ENCODE measurements at regions not wholly inside any gene's neighbourhood (a gene's known extent, or its start where the extent isn't known, plus 50 kb on each side); places are given as distances from the start of the nearest gene placed in this dataset.
"Not testable (repeated sequence)": the region's sequence is repeated elsewhere in the genome, so short reads cannot be mapped to it uniquely, and the experiment has no call there.

DNA sequence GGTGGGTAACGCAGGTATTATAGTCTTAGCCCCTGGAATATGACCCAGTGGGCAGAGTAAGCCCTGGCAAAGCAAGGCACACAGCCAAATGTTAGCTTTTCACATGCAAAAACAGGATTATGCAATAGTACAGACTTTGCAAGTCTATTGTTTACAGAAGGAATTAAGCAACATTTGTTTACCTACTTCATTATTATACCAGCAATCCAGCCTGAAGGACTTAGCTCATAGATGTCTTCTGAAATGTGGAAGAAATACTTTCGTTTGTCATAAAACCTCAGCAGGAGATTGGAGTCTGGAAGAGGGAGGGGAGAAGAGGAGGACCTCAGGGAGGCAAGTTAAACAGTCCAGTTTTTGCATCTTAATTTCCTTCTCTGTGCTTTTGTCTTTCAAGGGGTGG, 226.7 kb upstream of the CENPE start:
- in situ Hi-C loops (cut with MboI; ENCODE audit: low pct_unique_long_range_greater_than_20kb, low sequenced_read_pairs, unreplicated experiment) = no loop called here
- no peak for DNase-seq (ENCODE audit: low spot score)

DNA sequence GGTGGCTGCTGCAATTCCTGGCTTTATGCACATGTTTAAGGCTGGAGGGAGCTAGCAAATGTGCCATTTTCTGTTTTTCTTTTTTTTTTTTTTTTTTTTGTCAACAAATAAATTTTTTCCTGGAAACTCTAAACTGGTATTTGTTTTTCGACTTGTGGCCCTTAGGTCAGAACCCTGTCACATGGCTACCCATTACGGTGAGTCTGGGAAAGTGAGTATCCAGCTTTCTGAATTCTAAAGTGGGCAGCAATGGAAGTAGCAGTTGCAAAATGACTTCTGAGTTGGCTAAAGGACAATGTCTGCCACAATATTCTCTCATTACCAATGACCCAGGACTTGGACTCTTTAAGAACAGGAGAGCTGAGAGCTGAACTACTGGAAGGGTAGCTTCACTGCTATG, 225.1 kb upstream of the CENPE start:
- TF ChIP-seq, protein P1, sequence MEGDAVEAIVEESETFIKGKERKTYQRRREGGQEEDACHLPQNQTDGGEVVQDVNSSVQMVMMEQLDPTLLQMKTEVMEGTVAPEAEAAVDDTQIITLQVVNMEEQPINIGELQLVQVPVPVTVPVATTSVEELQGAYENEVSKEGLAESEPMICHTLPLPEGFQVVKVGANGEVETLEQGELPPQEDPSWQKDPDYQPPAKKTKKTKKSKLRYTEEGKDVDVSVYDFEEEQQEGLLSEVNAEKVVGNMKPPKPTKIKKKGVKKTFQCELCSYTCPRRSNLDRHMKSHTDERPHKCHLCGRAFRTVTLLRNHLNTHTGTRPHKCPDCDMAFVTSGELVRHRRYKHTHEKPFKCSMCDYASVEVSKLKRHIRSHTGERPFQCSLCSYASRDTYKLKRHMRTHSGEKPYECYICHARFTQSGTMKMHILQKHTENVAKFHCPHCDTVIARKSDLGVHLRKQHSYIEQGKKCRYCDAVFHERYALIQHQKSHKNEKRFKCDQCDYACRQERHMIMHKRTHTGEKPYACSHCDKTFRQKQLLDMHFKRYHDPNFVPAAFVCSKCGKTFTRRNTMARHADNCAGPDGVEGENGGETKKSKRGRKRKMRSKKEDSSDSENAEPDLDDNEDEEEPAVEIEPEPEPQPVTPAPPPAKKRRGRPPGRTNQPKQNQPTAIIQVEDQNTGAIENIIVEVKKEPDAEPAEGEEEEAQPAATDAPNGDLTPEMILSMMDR (IDR thresholded peaks at IDR 0.05; ENCODE audit: extremely low read depth, insufficient read depth, missing control alignments) = no peak
- in situ Hi-C loops (cut with MboI; ENCODE audit: low pct_unique_long_range_greater_than_20kb, low sequenced_read_pairs, unreplicated experiment) = no loop called here
- DNase-seq (ENCODE audit: low spot score) = no peak

More for the DNA sequence above, 226.7 kb upstream of the CENPE start:
- TF ChIP-seq, protein P1 (IDR thresholded peaks at IDR 0.05; ENCODE audit: extremely low read depth, insufficient read depth, missing control alignments) = no peak

DNA sequence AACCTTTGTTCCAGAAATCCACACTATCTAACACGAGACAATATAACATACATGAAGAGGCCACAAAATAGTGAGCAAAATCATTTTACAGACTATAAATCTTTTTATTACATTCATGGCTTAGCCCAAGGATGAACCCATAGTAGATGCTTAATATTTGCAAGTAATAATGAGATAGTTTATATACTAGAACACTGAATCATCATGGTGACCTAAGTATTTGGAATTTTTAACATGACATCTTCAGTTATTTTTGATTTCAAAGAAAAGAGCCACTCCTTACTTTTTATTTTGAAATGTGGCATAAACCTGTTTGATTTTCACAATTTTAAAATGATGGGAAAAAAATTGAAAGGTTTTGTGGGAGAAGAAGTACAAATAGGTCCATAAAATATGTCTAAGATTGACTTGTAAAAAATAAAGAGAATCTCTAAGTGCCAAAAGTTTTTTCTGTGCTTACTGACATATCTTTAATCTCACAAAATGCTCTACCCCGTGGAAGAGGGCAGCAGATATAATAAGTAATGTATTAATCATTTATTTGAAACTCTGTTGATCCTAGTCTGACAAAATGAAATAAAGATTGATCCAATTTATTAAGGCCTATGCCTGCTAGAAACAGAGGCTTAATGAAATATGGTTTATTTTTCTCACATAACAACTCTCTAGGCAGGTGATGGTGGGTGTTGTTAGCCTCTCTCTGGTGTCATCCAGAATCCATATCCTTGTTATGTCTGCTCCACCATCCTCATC, 224.5 kb upstream of the CENPE start:
- no peak for DNase-seq (ENCODE audit: low spot score)
- in situ Hi-C loops (cut with MboI; ENCODE audit: low pct_unique_long_range_greater_than_20kb, low sequenced_read_pairs, unreplicated experiment) = no loop called here
- TF ChIP-seq, protein P1 (IDR thresholded peaks at IDR 0.05; ENCODE audit: extremely low read depth, insufficient read depth, missing control alignments) = no peak

DNA sequence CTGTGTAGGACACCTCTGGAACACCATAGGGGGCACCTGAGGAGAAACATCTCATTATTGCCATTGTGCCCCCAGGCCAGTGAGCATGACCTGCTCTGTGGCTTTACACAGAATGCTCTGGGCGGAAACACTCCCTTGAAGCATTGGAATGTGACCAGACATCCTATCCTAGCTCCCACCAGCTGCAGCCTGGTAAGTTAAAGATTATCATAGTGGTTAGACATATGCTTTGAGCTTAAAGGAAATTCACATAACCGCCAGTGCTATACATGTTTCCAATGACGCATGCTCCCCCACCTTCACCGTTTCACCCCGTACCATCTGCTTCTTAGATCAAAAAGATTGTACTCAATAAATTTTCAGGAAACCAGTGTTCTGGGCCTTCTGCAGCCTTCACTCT, 217.7 kb upstream of the CENPE start:
- TF ChIP-seq, protein P1 (IDR thresholded peaks at IDR 0.05; ENCODE audit: extremely low read depth, insufficient read depth, missing control alignments) = no peak
- DNase-seq (ENCODE audit: low spot score) = no peak
- in situ Hi-C loops (cut with MboI; ENCODE audit: low pct_unique_long_range_greater_than_20kb, low sequenced_read_pairs, unreplicated experiment) = no loop called here

DNA sequence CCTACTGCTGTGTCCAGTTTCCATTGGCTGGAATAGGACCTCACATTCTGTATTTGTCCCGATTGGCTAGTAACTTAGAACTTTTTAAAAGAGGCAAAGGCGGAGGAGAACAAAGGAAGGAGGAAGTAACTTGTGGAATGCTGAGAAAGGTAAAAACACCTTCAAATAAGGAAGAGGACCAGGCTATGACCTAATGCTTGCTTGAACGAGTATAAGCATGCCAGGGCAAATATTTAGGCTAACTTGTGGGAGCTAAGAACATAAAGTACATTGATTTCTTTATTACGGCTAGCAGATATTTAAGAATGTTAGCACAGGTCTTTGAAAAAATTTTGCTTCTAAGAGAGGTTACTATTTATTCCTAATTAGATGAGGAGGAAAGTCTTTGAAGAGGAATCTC, 214.5 kb upstream of the CENPE start:
- in situ Hi-C loops (cut with MboI; ENCODE audit: low pct_unique_long_range_greater_than_20kb, low sequenced_read_pairs, unreplicated experiment); DNase-seq (ENCODE audit: low spot score): not testable (repeated sequence)

DNA sequence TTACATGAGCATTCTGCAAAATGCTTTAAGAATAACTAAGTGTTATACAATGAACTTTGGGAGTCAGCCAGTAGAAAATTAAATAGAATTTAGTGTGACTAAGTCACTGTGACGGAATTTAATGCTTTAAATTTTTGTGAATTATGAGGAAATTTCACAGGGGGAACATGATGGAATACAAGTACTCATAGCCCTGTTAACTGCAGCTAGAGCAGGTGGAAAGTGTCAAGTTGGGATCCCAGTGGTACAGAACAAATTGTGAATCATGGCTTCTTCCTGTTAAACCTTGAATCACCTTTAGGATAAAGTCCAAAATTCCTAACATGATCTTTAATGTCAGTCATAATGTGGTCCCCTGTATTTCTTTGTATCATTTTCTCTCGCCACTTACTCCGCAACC, 212.2 kb upstream of the CENPE start:
- TF ChIP-seq, protein P1 (IDR thresholded peaks at IDR 0.05; ENCODE audit: extremely low read depth, insufficient read depth, missing control alignments) = no peak
- in situ Hi-C loops (cut with MboI; ENCODE audit: low pct_unique_long_range_greater_than_20kb, low sequenced_read_pairs, unreplicated experiment) = no loop called here
- DNase-seq (ENCODE audit: low spot score) = no peak

DNA sequence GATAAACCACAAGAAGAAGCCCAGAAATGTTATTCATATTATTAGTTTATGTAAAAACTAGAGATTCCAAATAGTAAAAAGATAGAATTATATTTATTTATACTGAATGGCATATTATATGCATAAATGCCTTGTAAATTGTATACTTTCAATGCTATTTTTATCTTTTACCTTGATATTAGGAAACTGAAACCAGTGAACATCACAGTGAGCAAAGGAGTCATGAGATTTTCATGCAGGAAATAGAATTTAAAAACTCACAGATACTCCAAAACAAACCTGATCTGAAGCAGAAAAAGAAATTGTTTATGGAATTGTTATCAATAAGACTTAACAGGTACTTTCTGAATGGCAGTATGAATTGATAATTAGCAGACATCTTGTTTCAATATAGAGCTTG, 207.3 kb upstream of the CENPE start:
- TF ChIP-seq, protein P1 (IDR thresholded peaks at IDR 0.05; ENCODE audit: extremely low read depth, insufficient read depth, missing control alignments) = no peak
- in situ Hi-C loops (cut with MboI; ENCODE audit: low pct_unique_long_range_greater_than_20kb, low sequenced_read_pairs, unreplicated experiment) = no loop called here

More for the DNA sequence above, 207.3 kb upstream of the CENPE start:
- no peak for DNase-seq (ENCODE audit: low spot score)
